ENCODE measurements at regions not wholly inside any gene's neighbourhood (a gene's known extent, or its start where the extent isn't known, plus 50 kb on each side); places are given as distances from the start of the nearest gene placed in this dataset.
"Not testable (repeated sequence)": the region's sequence is repeated elsewhere in the genome, so short reads cannot be mapped to it uniquely, and the experiment has no call there.

DNA sequence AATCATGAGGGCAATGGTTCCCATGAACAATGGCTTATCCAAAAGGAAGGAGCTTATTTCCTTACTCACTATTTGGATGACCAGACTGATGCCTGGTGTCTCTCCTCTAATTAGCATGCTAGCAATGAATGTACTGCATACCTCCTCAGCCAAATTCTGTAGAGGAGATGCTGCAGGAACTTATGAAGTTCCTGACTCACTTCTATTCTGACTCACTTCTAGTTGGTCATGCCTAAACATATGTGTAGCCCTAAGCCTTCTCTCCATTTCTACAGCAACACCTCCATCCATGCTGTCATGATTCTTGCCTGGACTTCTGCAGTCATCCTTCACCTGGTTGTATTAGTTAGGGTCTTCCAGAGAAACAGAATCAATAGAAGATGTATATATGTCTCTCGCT lies 59.9 kb upstream of the MRPS9 start:
- no peak for DNase-seq

- DNase-seq = not testable (repeated sequence)
These were observed 58.1 kb upstream of the MRPS9 start for GRCh38 chr2:104979786-104980185.

DNA sequence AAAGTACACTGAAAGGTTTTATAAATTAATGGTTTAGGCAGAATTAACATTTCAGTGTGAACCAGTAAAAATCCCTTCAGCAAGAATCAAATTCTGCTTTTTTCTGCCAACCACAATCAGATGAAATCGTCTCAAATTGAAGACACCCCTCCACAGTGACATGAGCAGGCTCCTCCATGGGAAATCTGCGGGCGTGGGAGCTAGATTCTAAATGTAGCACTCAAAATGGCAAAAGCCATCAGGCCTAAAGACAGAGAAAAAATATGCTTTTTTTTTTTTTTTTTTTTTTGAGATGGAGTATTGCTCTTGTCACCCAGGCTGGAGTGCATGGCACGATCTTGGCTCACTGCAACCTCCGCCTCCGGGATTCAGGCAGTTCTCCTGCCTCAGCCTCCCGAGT lies 55.8 kb upstream of the MRPS9 start:
- DNase-seq = no peak
